DMS 273 treated with DMSO at 0.1 percent for 48 hours (cell line): ENCODE measurements at regions not wholly inside any gene's neighbourhood (a gene's known extent, or its start where the extent isn't known, plus 50 kb on each side); places are given as distances from the start of the nearest gene placed in this dataset.
"Not testable (repeated sequence)": the region's sequence is repeated elsewhere in the genome, so short reads cannot be mapped to it uniquely, and the experiment has no call there.

Experiments used
- DNase-seq: peaks from one replicate; lab custom pipeline; 2025; lab: John Stamatoyannopoulos, UW

- DNase-seq, result no peak
These were observed 75.5 kb upstream of the CLDN5 start for GRCh38 chr22:19599626-19600243.

GRCh38 chr22:19603346-19603745, 79.1 kb upstream of the CLDN5 start:
- DNase-seq, result not testable (repeated sequence)

- DNase-seq, result no peak
These were observed 79.6 kb upstream of the CLDN5 start for GRCh38 chr22:19603767-19604166.

GRCh38 chr22:19604711-19605268, 80.6 kb upstream of the CLDN5 start:
- DNase-seq, result no peak

GRCh38 chr22:19605508-19606331, 81.5 kb upstream of the CLDN5 start:
- no peak for DNase-seq

- DNase-seq, result no peak
These were observed 82.4 kb upstream of the CLDN5 start for GRCh38 chr22:19606332-19607191.

- DNase-seq, result no peak
These were observed 83.2 kb upstream of the CLDN5 start for GRCh38 chr22:19607192-19608002.

GRCh38 chr22:19608003-19608690, 83.9 kb upstream of the CLDN5 start:
- DNase-seq, result no peak

- DNase-seq, result not testable (repeated sequence)
These were observed 85.5 kb upstream of the CLDN5 start for GRCh38 chr22:19609753-19610152.

- DNase-seq, result no peak
These were observed 86.5 kb upstream of the CLDN5 start for GRCh38 chr22:19610518-19611253.

- DNase-seq, result no peak
These were observed 87.4 kb upstream of the CLDN5 start for GRCh38 chr22:19611590-19611989.

GRCh38 chr22:19612866-19613572, 88.8 kb upstream of the CLDN5 start:
- DNase-seq, result no peak

GRCh38 chr22:19614536-19614863, 90.3 kb upstream of the CLDN5 start:
- DNase-seq, result no peak

- DNase-seq, result no peak
These were observed 90.8 kb upstream of the CLDN5 start for GRCh38 chr22:19615001-19615461.

- DNase-seq, result no peak
These were observed 91.8 kb upstream of the CLDN5 start for GRCh38 chr22:19615867-19616581.

- no peak for DNase-seq
These were observed 94.9 kb upstream of the SEPTIN5 start for GRCh38 chr22:19619144-19620009.

GRCh38 chr22:19620742-19621371, 93.4 kb upstream of the SEPTIN5 start:
- DNase-seq, result no peak
